ENCODE measurements at regions not wholly inside any gene's neighbourhood (a gene's known extent, or its start where the extent isn't known, plus 50 kb on each side); places are given as distances from the start of the nearest gene placed in this dataset.
"Not testable (repeated sequence)": the region's sequence is repeated elsewhere in the genome, so short reads cannot be mapped to it uniquely, and the experiment has no call there.

- no peak for DNase-seq
Measured at GRCh38 chr11:42337786-42338455, 878.5 kb upstream of the LRRC4C start.

- no peak for DNase-seq
Measured at GRCh38 chr11:42344204-42344792, 884.8 kb upstream of the LRRC4C start.

GRCh38 chr11:42345933-42346332 lies 886.5 kb upstream of the LRRC4C start:
- DNase-seq: no peak

- DNase-seq: no peak
Measured at GRCh38 chr11:42363701-42364100, 904.2 kb upstream of the LRRC4C start.

GRCh38 chr11:42390116-42390515 lies 921.7 kb upstream of the API5 start:
- DNase-seq: no peak

GRCh38 chr11:42397483-42397882 lies 914.3 kb upstream of the API5 start:
- DNase-seq: no peak

- peak; percentile 35 for DNase-seq
Measured at GRCh38 chr11:42407341-42407740, 904.5 kb upstream of the API5 start.

GRCh38 chr11:42410251-42410955 lies 901.4 kb upstream of the API5 start:
- DNase-seq: no peak

- DNase-seq: no peak
Measured at GRCh38 chr11:42412590-42412989, 899.2 kb upstream of the API5 start.

- no peak for DNase-seq
Measured at GRCh38 chr11:42417691-42418090, 894.1 kb upstream of the API5 start.

GRCh38 chr11:42422090-42422489 lies 889.7 kb upstream of the API5 start:
- no peak for DNase-seq

- not testable (repeated sequence) for DNase-seq
Measured at GRCh38 chr11:42434911-42435310, 876.9 kb upstream of the API5 start.

- no peak for DNase-seq
Measured at GRCh38 chr11:42444406-42444805, 867.4 kb upstream of the API5 start.

- no peak for DNase-seq
Measured at GRCh38 chr11:42462558-42463310, 849.1 kb upstream of the API5 start.

- DNase-seq: peak; percentile 99
Measured at GRCh38 chr11:42465623-42466022, 846.2 kb upstream of the API5 start.

GRCh38 chr11:42473106-42473505 lies 838.7 kb upstream of the API5 start:
- no peak for DNase-seq

GRCh38 chr11:42482822-42483221 lies 829.0 kb upstream of the API5 start:
- no peak for DNase-seq

- no peak for DNase-seq
Measured at GRCh38 chr11:42490506-42490905, 821.3 kb upstream of the API5 start.

- DNase-seq: no peak
Measured at GRCh38 chr11:42494459-42494858, 817.3 kb upstream of the API5 start.

GRCh38 chr11:42498971-42499370 lies 812.8 kb upstream of the API5 start:
- no peak for DNase-seq

- no peak for DNase-seq
Measured at GRCh38 chr11:42502151-42502550, 809.6 kb upstream of the API5 start.

GRCh38 chr11:42521994-42522393 lies 789.8 kb upstream of the API5 start:
- DNase-seq: no peak

GRCh38 chr11:42524534-42525227 lies 787.1 kb upstream of the API5 start:
- DNase-seq: peak; percentile 53
